ENCODE measurements at regions not wholly inside any gene's neighbourhood (a gene's known extent, or its start where the extent isn't known, plus 50 kb on each side); places are given as distances from the start of the nearest gene placed in this dataset.

DNA sequence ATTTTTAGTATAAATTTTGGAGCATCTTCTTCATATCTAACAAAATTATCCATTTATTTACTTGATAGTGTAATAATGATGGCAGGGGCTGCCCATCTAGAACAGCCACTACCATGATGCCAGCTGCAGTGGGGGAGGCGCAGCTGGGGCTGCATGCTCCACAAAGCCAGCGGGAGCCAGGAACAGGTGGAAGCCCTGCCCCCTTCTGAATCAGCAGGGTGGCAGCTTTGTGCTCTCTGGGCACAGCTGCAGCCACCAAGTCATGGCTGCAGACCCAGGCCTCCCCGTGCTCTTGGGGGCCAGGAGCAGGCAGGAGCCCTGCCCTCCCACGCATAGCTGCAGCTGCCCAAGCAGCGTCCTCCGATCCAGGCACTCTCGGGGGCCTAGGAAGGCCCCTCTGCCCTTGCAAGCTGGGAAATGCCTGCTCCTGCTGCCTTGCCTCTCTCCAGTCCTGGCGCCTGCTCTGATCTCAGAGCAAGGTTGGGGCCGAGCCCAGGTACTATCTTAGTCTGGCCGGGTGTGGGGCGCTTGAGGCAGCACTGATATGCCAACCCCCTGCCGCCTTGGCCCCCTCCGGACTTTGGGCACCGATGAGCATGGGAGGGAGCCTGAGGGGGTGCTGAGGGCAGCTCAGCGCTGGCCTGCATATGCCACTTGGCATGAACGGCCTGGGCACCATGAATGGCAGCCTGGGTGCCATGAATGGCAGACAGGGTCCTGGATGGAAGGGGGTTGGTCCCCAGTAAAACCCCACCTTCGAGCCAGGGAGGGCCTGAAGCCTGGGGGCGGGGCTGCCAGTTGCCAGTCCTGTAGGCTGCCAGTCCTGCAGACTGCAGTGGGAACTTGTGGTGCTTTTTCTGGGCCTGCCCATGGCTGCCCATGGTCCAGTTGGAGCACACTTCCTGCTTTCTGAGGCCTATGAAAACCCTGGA, 1110.8 kb upstream of the POT1 start:
- Histone ChIP-seq H3K9me3 (peaks cover 0 to 10% of the 10 kb centered on the region in 2 donors), H3K27ac (no peak overlapping the region), H3K36me3 (no peaks in the 10 kb centered on the region), H3K27me3 (no peaks in the 10 kb centered on the region), H3K4me1 (no peaks in the 10 kb centered on the region), H3K4me3 (no peak overlapping the region)
- DNase-seq (peak in 1 of 4 donors; percentile 42), ATAC-seq (no peak)
- TF ChIP-seq, protein P1, sequence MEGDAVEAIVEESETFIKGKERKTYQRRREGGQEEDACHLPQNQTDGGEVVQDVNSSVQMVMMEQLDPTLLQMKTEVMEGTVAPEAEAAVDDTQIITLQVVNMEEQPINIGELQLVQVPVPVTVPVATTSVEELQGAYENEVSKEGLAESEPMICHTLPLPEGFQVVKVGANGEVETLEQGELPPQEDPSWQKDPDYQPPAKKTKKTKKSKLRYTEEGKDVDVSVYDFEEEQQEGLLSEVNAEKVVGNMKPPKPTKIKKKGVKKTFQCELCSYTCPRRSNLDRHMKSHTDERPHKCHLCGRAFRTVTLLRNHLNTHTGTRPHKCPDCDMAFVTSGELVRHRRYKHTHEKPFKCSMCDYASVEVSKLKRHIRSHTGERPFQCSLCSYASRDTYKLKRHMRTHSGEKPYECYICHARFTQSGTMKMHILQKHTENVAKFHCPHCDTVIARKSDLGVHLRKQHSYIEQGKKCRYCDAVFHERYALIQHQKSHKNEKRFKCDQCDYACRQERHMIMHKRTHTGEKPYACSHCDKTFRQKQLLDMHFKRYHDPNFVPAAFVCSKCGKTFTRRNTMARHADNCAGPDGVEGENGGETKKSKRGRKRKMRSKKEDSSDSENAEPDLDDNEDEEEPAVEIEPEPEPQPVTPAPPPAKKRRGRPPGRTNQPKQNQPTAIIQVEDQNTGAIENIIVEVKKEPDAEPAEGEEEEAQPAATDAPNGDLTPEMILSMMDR (IDR thresholded peaks at IDR 0.05) = no peak
- intact Hi-C loops (cut with DNase I) = no loop called here

DNA sequence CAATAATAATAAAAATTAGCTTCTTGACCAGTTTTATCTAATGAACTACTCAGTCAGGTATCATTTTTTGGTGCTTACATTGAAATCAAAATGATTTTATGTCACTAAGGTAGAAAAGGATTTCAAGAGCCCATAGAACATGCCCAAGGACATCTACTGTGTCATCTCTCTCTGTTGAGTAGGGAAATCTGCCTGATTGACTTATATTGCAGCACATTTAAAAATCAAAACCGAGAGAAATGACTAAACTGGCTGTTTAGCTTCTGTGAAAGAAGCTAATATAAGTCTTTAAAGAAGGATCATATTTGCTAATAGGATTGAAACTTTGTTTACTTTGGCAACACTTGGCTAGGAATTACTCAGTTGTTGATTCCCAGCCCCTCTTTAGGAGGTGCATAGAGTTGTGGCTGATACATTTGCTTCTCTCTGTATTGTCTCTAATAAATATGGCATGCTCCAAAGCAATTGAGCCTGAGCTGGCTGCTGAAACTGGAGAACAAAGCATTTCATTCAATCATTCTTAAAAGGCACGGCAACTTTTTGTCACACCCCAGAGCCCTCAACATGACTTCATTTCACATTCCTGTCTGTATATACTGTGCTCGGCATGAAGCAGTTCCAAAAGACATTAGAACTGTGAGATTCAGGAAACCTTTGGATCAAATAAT, 1096.9 kb upstream of the POT1 start:
- H3K27me3 ChIP-seq = no peaks in the 10 kb centered on the region
- no peaks in the 10 kb centered on the region for H3K9me3 ChIP-seq
- H3K27ac ChIP-seq = no peak overlapping the region
- H3K4me1 ChIP-seq = no peaks in the 10 kb centered on the region
- TF ChIP-seq, protein P1 (IDR thresholded peaks at IDR 0.05) = no peak
- no peak overlapping the region for H3K4me3 ChIP-seq
- ATAC-seq (no peak), DNase-seq (no peak)
- H3K36me3 ChIP-seq = no peaks in the 10 kb centered on the region
- intact Hi-C loops (cut with DNase I) = no loop called here

DNA sequence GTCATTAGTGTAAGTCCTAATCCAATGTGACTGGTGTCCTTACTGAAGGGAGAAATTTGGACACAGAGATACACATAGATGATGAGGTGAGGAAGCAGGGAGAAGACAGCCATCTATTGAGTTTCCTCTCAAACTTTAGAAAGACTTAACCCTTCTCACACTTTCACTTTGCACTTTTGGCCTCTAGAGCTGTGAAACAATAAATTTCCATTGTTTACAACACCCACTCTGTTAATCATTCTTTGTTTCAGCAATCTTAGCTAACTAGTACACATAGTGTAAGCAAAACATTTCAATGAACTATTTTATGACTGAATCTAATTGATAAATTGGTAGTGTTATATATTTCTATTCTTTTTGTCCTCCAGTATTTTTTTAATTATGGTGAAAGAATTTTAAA, 1092.8 kb upstream of the POT1 start:
- intact Hi-C loops (cut with DNase I) = no loop called here
- ATAC-seq = no peak
- H3K27me3 ChIP-seq = no peaks in the 10 kb centered on the region

DNA sequence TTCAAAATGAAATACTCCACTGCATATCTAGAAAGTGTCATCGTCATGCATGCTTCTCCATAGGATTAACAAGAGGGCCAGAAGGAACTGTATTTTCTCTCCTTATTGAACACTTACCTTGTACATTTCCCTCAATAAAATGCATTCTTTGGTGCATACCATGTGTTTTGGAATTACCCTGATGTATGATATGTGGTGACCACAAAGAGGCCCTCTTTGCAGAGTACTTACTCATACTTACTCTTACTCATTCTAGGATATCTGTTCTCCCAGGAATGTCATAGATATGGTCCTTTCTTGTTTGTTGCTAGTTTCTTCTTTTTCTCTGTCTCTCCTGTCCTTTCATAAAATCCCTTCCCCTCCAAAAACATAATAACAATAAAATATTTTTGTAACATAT, 1087.1 kb upstream of the POT1 start:
- DNase-seq (no peak), ATAC-seq (no peak)
- Histone ChIP-seq H3K4me1 (no peaks in the 10 kb centered on the region), H3K4me3 (no peak overlapping the region), H3K9me3 (no peaks in the 10 kb centered on the region), H3K27ac (no peak overlapping the region), H3K27me3 (no peaks in the 10 kb centered on the region), H3K36me3 (no peaks in the 10 kb centered on the region)
- TF ChIP-seq, protein P1 (IDR thresholded peaks at IDR 0.05) = no peak
- intact Hi-C loops (cut with DNase I) = no loop called here

More for the DNA sequence above, 1092.8 kb upstream of the POT1 start:
- no peak overlapping the region for H3K27ac ChIP-seq
- H3K4me3 ChIP-seq = no peak overlapping the region
- no peaks in the 10 kb centered on the region for H3K4me1 ChIP-seq
- DNase-seq = no peak
- TF ChIP-seq, protein P1 (IDR thresholded peaks at IDR 0.05) = no peak
- no peaks in the 10 kb centered on the region for H3K9me3 ChIP-seq
- no peaks in the 10 kb centered on the region for H3K36me3 ChIP-seq

DNA sequence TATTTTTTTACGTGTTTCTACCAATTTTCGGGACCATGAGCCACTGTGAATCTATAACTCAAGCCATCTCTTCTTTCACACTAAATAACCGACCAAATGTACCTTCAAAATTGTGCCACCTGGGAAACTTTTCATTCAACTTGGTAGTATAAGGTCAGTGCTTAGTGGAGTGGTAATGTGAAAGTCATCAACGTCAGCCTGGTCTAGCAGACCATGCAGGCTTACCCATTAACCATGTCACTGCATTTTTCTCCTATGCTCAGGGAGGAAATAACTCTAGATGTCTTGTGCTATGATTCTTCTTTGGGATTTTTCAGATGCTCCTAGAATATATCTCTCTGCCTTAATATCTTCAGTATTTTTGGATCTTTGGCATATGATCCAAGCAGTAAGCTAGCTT, 1075.4 kb upstream of the POT1 start:
- Histone ChIP-seq H3K27ac (no peak overlapping the region), H3K4me3 (no peak overlapping the region), H3K27me3 (no peaks in the 10 kb centered on the region), H3K9me3 (peaks cover 0 to 5% of the 10 kb centered on the region in 2 donors), H3K36me3 (no peaks in the 10 kb centered on the region), H3K4me1 (no peaks in the 10 kb centered on the region)
- DNase-seq = no peak
- TF ChIP-seq, protein P1 (IDR thresholded peaks at IDR 0.05) = no peak
- ATAC-seq = no peak
- intact Hi-C loops (cut with DNase I) = no loop called here
